Thoracic aorta (tissue), 2 donors: ENCODE measurements at regions not wholly inside any gene's neighbourhood (a gene's known extent, or its start where the extent isn't known, plus 50 kb on each side); places are given as distances from the start of the nearest gene placed in this dataset.
A peak's percentile ranks its signal among the peaks of the same experiment; 100 is the strongest.

ENCODE experiments used
- ATAC-seq: fragments of 150-250 bp; one replicate; pipeline ENCODE4 v1.8.0; 2017; ENCODE audit warnings: low read depth; ENCODE audit not compliant: insufficient number of reproducible peaks, low FRiP score
- DNase-seq: peaks from one replicate; pipeline ENCODE4 v3.0.0-alpha.2; 2020; ENCODE audit warnings: low spot score
- H3K27ac ChIP-seq, 2 donors: fragments of 200-600 bp; sonication (generic); 1 replicate in 1 of 2; 2 replicates in 1 of 2; pipeline ENCODE4 v1.5.1; 2016; ENCODE audit warnings: mild to moderate bottlenecking in 2 of 2, moderate library complexity in 2 of 2
- H3K27me3 ChIP-seq: fragments of 200-600 bp; sonication (generic); replicated peaks from 2 replicates; pipeline ENCODE4 v1.6.0; 2016; ENCODE audit warnings: mild to moderate bottlenecking; ENCODE audit not compliant: insufficient read depth
- H3K36me3 ChIP-seq: fragments of 200-600 bp; sonication (generic); one replicate; pipeline ENCODE4 v1.5.1; 2016
- H3K4me1 ChIP-seq, 2 donors: fragments of 200-600 bp; sonication (generic); 1 replicate in 1 of 2; 2 replicates in 1 of 2; pipeline versions ENCODE4 v1.5.1 to v1.6.0; 2016; ENCODE audit warnings: low read depth in 2 of 2, mild to moderate bottlenecking in 1 of 2; ENCODE audit not compliant: control insufficient read depth in 1 of 2
- H3K4me3 ChIP-seq: fragments of 200-600 bp; sonication (generic); 2 replicates; pipeline ENCODE4 v1.5.1; 2016; ENCODE audit warnings: mild to moderate bottlenecking
- H3K9me3 ChIP-seq: fragments of 200-600 bp; sonication (generic); 2 replicates; pipeline ENCODE4 v1.5.1; 2016
- CTCF ChIP-seq: fragments of 200-600 bp; sonication (generic); IDR thresholded peaks from one replicate; pipeline ENCODE4 v1.5.1; 2019; ENCODE audit warnings: antibody characterized with exemption

GRCh38 chr7:25823571-25823970, 328.4 kb upstream of the NFE2L3 start:
- no peaks in the 10 kb centered on the region for H3K4me1 ChIP-seq
- ATAC-seq: no peak
- no peak overlapping the region for H3K4me3 ChIP-seq
- H3K27ac ChIP-seq: no peak overlapping the region
- H3K9me3 ChIP-seq: no peaks in the 10 kb centered on the region
- no peak for DNase-seq
- no peaks in the 10 kb centered on the region for H3K27me3 ChIP-seq
- TF ChIP-seq CTCF: no peak
- H3K36me3 ChIP-seq: no peaks in the 10 kb centered on the region

GRCh38 chr7:25828468-25828867, 323.5 kb upstream of the NFE2L3 start:
- Histone ChIP-seq H3K36me3 (no peaks in the 10 kb centered on the region), H3K4me1 (peaks cover 22 to 36% of the 10 kb centered on the region in 2 donors), H3K27ac (no peak overlapping the region), H3K27me3 (no peaks in the 10 kb centered on the region), H3K4me3 (no peak overlapping the region), H3K9me3 (no peaks in the 10 kb centered on the region)
- TF ChIP-seq CTCF: no peak
- DNase-seq: no peak
- ATAC-seq: no peak

- no peaks in the 10 kb centered on the region for H3K9me3 ChIP-seq
- H3K4me1 ChIP-seq: peaks cover 22 to 37% of the 10 kb centered on the region in 2 donors
- no peaks in the 10 kb centered on the region for H3K27me3 ChIP-seq
- H3K36me3 ChIP-seq: no peaks in the 10 kb centered on the region
- no peak overlapping the region for H3K27ac ChIP-seq
- ATAC-seq: no peak
- DNase-seq: no peak
- no peak overlapping the region for H3K4me3 ChIP-seq
- no peak for TF ChIP-seq CTCF
Observed at GRCh38 chr7:25829663-25830062, 322.3 kb upstream of the NFE2L3 start.

GRCh38 chr7:25830215-25830614, 321.8 kb upstream of the NFE2L3 start:
- Histone ChIP-seq H3K9me3 (no peaks in the 10 kb centered on the region), H3K4me3 (no peak overlapping the region), H3K27me3 (no peaks in the 10 kb centered on the region), H3K27ac (no peak overlapping the region), H3K4me1 (peaks cover 22 to 42% of the 10 kb centered on the region in 2 donors), H3K36me3 (no peaks in the 10 kb centered on the region)
- DNase-seq: no peak
- no peak for TF ChIP-seq CTCF
- no peak for ATAC-seq

GRCh38 chr7:25831062-25831691, 320.8 kb upstream of the NFE2L3 start:
- no peak for TF ChIP-seq CTCF
- peaks cover 22 to 43% of the 10 kb centered on the region in 2 donors for H3K4me1 ChIP-seq
- H3K4me3 ChIP-seq: no peak overlapping the region
- H3K27me3 ChIP-seq: no peaks in the 10 kb centered on the region
- ATAC-seq: no peak
- DNase-seq: no peak
- no peaks in the 10 kb centered on the region for H3K9me3 ChIP-seq
- no peaks in the 10 kb centered on the region for H3K36me3 ChIP-seq
- H3K27ac ChIP-seq: peak overlapping the region; percentile 26 to 65
